ENCODE measurements at regions not wholly inside any gene's neighbourhood (a gene's known extent, or its start where the extent isn't known, plus 50 kb on each side); places are given as distances from the start of the nearest gene placed in this dataset.
A peak's percentile ranks its signal among the peaks of the same experiment; 100 is the strongest.

DNA sequence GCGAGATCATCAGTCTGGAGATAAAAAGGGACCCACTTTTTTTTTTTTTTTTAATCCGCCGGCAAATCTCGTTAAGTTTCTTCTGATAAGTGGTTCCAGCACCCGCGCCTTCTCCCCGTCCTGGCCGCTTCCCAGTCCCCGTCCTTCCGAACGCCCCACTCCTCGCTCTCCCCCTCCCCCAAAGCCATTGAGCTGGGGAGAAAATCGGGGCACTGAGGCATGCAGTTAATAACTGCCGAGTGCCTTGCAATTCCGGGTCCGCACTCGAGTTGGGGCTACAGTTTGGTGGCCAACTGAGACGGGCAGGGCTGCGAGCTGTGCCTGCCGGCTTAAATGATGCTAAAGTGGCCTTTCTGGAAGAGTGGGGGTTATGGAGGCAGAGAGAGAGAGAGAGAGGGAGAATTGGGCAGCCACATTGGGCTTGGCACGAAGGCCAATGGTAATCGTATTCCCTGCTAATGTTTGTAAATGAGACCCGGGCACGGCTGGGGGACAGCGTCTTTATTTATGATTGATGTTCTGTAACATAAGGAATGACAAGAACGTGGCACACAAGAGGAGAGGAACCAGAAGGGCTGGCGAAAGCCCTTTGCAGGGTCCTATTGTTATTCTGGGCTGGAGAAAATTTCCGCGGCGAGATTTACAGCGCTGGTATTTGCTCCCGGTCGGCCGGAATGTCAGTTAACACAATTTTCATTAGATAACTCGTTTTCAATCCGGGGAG, 115.4 kb upstream of the MYL2 start:
- no peak for DNase-seq

DNA sequence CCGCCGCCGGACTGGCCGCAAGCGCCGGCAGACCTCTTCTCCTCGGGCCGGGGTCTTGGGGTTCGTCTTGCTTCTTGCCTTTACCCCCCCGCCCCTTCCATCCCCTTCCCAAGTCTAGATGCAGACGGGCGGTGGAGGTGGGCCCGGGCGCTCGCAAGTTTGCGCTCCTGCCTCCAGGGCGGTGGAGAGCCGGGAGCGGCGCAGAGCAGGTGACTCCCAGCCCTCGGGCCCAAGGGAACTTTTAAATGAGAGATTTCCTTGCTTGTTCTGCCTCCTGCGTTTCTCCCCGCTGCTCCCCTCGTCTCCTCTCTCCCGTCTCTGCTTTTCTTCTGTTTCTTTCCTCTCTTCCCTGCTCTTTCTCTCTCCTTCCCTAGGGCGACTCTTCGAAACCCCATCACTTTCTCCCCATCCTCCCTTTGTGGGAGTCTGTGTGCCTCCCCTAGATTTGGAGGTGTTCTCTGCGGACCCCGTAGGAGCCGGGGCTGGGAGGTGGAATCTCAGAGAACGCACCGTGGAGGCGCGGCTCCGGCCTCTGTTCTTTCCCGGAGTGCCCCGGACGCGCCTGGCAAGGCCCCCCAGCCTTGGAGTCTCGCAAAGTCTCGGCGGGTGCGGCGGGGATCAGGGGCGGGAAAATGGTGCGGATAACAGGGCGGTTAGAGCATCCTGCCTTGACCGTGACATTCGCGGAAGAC, 114.7 kb upstream of the MYL2 start:
- DNase-seq: no peak

DNA sequence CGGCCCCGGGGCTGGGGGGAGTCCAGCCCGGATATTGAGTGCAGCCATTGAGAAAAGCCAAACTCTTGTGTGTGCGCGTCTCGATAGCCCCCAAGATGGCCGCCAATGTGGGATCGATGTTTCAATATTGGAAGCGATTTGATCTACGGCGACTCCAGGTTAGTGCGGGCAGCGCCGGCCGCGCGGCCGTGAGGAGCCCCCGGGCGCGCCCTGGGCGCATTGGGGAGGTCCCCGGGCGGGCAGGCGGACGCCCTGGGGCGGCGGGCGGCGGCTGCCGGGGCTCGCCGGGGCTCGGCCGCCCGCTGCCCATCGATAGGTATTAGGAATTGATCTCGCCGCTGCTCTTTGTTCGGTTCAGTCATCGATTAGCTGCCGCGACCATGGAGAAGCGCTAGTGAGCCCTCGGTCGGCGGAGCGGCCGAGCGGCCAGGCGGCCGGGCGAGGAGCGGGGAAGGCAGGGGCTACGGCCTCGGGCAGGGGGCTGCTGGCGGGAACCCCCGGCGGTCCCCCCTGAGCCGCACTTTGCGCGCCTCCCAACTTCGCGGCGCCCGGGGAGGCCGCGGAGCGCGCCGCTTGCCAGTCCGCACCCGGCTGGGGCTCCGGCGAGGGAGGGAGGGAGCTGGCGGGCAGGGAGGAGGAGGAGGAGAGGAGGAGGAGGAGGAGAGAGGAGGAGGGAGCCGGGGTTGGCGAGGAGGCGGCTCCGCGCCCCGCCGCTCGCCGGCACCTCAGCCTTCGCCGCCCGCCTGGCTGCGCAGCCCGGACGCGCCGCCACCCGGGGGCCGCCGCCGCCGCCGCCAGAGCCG, 113.9 kb upstream of the MYL2 start, which contains the start of gene CUX2:
CUX2 (plus strand) TSS at position 83 of the 803 bp plus-strand sequence.
- DNase-seq: no peak

DNA sequence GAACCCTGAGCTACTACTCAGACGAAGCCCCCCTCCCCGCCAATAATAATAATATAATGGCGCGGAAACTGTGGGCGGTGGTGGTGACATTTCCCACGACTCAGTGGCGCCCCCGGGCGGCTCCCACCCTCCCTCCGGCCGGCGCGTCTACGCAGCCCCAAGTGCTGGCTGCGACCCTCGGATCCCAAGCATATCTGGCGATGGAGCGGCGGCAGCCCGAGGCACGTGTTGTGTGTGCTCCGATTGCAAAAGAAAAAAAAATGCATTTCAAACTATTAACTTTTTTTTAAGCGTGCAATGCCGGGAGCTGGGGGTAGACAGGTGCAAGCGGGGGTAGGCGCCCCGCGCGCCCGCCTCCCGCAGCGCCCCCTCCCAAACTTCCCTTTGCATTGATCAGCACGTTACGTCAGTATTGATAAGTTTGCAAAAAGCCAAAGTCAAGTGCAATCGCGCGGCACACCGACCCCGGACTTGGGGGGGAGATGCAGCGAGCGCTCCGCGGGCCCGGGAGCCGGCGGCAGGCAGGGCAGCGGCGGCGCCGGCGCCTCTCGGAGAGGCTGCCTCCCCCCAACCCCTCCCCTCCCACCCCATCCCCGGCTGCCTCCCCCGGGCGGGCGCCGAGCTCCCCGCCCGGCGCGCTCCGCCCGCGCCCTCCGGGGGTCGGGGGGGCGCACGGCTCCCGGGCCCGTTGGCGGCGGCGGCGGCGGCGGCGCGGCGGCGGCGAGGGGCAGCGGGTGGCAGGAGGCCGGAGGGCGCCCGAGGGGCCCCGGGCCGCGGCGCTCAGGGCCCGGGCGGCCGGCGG, 113.1 kb upstream of the MYL2 start:
- DNase-seq: no peak

DNA sequence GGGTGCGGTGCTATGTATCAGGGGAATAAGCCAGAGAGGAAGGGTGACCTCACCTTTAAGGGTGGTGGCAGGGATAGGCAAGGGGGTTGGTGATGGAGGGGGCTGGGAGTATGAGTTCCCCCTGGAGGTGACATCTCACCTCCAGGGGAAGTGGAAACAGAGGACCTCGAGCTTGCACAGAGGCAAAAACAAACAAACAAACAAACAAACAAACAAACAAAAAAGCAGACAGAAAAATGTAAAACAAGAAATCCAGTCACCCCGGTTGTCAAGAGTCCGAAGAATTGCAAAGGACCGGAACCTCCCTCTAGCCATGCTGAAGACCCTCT, 112.2 kb upstream of the MYL2 start:
- DNase-seq: no peak

DNA sequence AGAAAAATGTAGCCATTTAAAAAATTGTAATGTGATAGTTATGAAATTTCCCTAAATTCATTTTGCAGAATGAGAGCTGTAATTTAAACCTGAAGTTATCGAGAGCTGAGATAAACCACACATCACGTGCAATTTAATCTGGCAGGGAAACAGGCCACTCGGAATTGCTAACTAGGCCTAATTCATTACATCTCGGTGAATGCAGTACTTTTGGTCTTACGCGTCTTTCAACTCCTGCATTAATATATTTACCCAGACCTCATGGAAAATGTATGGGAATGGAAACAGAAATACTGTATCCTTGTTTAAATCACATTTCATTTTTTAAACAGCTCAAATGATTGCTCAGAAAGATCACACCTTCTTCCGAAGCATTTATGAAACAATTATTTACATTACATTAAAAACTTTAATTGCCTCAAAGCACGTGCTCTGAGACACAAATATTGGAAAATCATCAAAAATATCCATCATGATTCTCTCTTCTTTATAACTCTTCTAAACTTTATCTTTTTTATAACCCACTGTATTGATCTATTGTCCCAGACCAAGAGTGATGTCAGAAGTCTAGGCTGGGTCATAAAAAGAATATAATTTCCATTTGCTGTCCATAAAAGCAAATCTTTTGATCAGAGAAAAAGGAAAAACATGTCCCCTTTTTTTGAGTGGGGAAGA, 111.7 kb upstream of the MYL2 start:
- no peak for DNase-seq

DNA sequence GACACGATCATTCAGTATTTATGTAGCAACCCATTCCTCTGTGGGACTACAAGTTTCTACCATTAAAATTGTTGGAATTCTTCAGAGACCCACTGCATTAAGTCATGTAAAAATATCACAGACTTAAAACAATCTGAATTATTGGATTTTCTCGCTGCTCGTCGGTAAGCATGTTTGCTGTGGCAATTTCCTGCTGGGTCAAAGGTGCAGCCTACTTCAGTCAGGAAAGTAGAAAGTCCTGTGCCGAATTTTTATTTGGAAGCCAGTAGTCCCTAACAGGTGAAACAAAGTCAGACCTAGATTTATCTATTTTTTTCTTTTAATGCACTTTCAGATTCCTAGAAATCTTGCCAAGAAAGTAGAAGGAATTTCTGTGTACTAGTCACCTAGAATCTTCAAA, 110.4 kb upstream of the MYL2 start:
- DNase-seq: no peak

DNA sequence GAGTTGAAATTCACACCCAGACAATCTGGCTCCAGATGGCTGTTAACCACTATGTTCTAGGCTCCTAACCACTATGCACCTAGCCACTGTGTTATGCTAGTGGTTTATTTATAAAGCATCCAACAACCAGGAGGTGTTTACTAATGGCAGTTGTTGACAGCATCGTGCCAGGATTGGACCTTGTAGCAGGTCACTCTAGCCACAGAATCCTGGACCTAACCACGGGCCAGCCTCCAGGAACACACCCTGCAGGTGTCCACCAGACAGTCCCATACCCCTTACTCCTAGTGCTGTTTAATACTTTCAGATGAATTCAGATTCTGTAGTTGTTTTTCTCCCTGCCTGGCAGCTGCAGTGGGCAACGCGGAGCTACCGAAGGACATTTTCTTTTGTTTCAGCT, 109.4 kb upstream of the MYL2 start:
- no peak for DNase-seq

DNA sequence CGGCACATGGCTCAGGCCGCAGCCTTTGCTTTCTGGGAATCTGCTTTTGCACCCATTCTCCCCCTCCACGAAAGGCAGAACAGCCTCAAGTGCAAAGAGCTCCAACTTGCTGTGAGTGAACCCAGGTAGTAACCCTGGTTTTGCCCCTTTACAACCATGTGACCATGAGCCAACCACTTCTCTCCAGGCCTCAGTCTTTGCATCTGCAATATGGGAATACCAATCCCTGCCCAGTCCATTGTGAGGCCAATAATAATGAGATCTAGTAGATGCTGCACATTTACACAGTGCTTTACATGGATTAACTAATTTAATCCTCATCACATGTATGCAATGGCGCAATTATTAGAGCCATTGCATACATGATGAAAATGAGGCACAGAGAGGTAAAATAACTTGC, 108.9 kb upstream of the MYL2 start:
- no peak for DNase-seq

DNA sequence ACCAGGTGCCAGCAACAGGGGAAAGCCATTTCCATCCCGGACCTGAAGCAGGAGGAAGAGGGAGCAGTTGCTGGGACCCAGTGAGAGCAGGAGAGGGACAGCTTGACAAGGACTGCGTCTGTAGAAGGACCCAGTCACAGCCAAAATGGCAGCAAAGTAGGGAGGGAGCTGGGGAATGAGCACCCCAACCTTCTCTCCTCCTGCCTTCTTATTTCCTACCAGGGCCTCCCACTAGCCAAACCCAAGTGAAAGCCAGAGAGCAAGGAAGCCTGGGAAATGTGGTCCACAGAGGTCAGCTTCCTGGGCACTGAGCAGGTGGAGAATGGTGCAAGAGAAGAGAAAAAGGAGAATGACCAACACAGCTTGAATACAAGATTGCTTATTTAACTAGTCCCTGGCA, 108.5 kb upstream of the MYL2 start:
- DNase-seq: no peak

DNA sequence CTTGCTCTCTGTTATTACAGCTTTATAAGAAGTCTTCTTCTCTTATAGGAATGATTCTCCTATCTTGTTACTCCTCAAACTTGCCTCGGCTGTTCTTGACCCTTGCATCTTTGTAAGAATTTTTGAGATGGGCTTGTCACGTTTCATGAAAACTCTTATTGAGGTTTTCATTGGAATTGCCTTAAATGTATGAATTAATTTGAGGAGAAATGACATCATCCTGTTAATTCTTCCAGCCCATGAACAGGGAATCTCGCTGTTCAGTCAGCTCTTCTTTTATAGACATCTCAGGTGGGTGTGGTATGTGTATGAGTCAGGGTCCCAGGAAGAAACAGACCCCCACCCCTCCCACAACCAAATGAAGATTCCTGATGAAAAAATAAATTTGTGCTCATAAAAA, 107.1 kb upstream of the MYL2 start:
- no peak for DNase-seq

DNA sequence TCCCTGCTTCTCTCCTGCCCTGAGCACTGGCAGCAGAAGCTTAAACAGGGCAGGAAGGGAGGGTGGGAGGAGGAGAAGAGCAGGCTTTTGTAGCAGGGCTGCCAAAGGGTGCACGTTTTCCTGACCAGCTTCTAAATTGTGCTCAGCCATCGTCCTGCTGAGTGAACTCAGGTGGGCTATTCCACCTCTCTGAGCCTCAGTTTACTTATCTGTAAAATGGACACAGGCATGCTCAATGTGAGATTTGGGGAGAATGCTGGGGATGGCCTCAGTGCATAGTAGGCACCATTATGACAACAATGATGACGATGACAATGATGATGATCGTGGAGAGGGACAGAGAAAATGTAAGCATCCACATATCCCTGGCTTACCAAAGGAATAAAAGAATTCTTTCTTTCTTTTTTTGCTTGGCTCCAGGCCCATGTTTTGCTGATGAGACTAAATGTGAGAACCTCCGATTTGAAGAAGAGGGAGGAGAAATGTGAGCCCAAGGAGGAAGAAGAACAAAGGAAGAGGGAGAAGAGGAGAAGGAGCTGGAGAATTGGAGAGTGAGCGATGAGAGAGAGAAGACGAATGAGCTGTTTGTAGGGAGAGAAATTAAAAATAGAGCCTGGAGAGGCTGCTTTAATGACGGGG, 105.5 kb upstream of the MYL2 start:
- DNase-seq: no peak

DNA sequence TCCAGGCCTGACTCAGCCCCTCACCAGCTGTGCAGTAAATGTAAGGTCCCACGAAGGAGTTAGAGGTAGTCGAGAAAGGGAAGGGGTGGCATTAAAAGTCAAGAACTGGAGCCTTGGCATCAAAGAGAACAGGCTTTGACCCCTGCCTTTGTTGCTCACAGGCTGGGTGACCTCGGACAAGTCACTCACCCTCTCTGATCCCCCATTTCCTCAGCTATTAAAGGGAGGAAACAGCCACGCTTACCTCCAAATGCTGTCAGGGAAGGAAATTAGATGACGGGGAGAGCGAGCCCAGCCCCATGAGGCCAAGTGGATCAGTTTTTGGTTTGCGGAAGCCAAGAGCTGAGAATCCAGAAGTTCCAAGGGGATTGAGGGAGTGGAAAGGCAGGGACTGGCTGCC, 104.9 kb upstream of the MYL2 start:
- DNase-seq: no peak

DNA sequence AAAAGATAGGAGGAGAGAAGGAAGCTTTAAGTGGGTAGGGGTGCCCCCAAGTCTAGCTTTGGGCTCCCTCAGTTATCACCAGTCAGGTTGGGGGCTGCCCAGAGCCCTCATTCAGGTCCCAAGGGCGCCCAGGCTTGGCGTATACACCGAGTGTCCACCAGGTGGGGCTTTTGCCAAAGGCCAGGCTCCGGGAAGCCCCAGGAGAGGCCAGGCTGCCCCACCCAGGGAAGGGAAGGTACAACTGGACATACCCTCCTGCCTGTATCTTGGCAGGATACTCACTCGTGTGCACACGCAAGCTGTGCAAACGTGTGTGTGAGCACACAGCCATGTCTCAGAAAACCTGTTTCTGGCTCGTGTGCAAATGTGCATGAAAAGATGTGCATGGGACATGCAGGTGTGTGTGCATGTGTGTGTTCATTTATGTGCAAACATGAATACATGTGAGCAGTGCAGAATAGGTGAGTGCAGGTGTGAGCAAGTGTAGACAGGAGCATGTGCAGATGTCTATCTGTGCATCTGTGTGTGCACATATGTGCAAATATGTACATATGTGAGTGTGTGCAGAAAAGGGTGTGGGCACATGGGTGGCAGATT, 103.9 kb upstream of the MYL2 start:
- peak; percentile 19 for DNase-seq

DNA sequence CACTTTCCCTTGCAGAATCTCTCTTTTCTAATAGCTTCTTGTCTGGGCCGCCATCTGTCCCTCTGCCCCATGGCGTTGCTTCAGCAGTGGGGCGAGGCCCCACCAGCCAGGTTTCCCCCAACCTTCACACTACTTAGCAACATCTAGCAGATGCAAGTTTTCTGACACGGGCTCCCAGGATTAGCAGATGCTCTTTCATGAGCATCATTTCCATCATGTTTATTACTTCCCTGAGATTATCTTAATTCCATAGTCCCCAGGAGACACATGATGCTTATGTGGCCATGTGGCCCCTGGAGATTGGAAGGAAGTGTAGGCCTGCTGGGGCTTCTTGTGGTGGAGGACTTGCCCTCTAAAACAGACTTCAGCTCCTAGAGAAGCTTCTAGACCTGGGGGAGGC, 102.0 kb upstream of the MYL2 start:
- DNase-seq: no peak

DNA sequence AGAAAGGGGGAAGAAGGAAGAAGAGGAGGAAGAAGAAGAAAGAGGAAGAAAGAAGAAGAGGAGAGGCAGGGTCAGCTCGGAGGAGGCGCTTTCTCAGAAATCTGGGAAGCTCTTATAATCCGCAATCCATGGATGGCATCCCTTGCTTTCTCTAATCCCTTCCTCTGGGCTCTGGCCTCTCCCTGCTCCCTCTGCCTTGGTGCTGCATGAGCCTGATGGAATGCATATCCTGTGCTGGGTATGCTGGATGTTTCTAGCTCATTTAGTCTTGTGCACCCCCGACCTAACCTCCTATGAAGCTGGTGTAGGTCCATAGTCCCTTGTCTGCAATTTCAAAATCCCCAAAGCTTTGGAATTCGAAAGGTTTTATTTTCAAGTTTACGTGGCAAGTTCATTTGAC, 94.2 kb upstream of the MYL2 start:
- DNase-seq: no peak

DNA sequence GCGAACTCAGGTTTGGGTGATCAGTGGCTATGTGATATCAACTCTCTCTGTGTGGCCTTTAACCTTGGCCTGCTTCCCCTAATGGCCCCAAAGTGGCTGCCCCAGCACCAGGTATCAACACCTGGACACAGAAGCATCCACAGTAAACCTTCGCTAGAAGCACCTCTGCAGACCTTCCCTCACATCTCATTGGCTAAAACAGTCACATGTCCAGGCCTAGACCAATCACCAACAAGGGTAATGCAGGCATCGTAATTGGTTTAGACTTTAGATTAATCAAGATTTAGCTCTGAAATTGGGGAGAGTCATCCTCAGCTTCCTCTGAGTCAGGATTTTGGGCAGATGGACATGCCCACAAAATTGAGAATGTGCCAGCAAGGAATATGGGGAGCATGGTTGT, 92.5 kb upstream of the MYL2 start:
- DNase-seq: no peak

DNA sequence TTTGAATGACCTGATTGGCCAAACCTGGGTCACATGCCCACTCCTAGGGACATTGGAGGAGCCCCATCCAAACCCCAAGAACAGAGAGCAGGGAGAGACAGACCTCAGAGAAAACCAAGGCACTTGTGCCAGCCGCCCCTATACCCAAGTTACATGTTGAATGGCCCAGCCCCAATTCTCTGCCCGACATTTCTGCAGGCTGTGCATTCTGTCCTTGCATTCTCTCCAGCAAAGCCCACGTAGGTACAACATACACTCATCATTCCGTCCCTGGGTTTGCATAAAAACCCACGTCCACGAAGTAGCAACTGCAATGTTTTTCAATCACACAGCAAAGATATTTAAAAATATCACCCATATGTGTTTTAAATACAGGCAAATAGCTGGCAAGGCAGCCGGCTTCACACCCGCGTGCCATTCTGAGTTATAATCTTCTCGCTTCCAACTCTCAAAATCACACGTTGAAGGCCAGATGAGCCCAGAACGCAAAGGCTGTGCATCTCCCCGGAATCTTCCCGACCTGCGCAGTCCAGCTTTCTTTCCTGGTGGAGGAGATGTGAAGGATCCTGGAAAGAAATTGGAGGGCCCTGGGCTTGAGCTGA, 91.7 kb upstream of the MYL2 start:
- no peak for DNase-seq

DNA sequence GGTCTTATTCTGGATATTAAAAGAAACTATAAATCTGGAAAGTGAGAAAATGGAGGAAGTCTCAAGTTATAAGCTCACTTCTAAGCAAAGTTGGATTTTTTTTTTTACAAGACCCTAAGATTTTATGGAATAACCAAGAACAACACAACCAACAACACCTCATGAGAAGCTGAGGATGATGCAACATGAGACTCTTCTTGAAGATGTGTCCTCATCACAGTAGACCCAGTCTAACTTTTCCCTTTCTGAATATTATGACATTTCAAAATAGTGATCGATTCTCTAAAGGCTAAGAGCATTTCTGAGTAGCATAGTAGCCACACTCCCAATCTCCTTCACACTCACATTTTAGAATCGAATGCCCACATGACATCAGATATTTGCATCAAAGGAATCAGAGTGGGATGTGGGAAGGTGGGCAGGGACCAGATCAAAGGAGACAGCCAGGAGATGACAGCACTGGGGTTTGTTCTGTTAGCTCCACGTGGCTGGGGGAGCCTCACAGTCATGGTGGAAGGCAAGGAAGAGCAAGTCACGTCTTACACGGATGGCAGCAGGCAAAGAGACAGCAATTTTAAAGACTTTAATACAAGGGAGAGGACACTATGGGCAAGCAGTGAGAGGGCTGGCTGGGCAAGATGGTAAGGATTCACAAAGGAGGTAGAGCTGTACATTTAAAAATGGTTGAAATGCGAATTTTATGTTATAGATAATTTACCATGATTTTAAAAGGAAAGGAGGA, 90.7 kb upstream of the MYL2 start:
- no peak for DNase-seq

DNA sequence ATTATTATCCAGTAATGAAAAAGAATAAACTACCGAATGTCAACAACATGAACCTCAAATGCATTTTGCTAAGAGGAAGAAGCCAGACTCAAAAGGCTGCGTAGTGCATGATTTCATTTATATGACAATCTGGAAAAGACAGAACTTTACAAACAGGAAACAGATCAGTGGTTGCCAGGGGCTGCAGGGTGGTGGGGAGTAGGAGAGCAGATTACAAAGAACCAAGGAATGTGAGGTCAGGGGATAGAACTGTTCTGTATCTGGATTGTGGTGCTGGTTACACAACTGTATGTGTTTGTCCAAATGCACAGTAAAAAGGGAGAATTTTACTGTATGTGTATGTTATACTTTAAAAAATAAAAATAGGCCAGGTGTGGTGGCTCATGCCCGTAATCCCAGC, 89.7 kb upstream of the MYL2 start:
- DNase-seq: no peak

DNA sequence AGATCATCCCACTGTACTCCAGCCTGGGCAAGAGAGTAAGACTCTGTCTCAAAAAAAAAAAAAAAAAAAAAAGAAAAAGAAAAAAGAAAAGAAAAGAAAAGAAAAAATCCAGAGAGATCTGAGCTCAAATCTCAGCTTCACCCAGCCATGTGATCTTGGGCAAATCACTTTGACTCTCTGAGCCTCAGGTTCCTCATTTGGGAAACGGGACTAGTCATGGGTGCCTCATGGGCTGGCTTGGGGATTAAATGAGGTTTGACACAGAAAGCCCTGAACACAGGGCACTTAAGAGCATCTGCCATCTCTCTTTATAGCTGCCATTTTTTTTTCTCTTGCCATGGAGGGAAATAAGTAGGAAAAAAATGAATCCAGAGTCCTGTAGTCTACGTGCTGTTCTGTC, 86.2 kb upstream of the MYL2 start:
- no peak for DNase-seq
